Transverse colon (tissue), 4 donors: ENCODE measurements at regions not wholly inside any gene's neighbourhood (a gene's known extent, or its start where the extent isn't known, plus 50 kb on each side); places are given as distances from the start of the nearest gene placed in this dataset.

ENCODE experiments used
- CTCF ChIP-seq, 5 experiments: fragments of 200-600 bp in 3 of 5; fragments of 450-650 bp in 2 of 5; sonication (generic) in 3 of 5; IDR thresholded peaks; 1 replicate in 2 of 5; 2 replicates in 3 of 5; pipeline ENCODE4 v1.5.1; 2016 to 2017; ENCODE audit warnings: antibody characterized with exemption in 5 of 5, inconsistent platforms in 3 of 5, mild to moderate bottlenecking in 2 of 5, moderate library complexity in 1 of 5
- EP300 ChIP-seq: sonication (generic); formaldehyde crosslinking; IDR thresholded peaks from one replicate; pipeline ENCODE4 v1.6.1; 2017; ENCODE audit warnings: antibody characterized with exemption, low read depth
- POLR2A ChIP-seq: fragments of 450-650 bp; IDR thresholded peaks from one replicate; pipeline ENCODE4 v1.6.1; 2016; ENCODE audit warnings: antibody characterized with exemption, mild to moderate bottlenecking, moderate library complexity
- POLR2AphosphoS5 ChIP-seq, 3 donors: sonication (generic); formaldehyde crosslinking; IDR thresholded peaks; one replicate each; pipeline ENCODE4 v1.6.1; 2016; ENCODE audit warnings: antibody characterized with exemption in 3 of 3

GRCh38 chr18:1505856-1506255 is 601.2 kb downstream of the ADCYAP1 start:
- TF ChIP-seq CTCF (IDR thresholded peaks at IDR 0.05), result no peak
- no peak for TF ChIP-seq EP300
- no peak for TF ChIP-seq POLR2A
- TF ChIP-seq POLR2AphosphoS5 (IDR thresholded peaks at IDR 0.05), result no peak
